ENCODE measurements at regions not wholly inside any gene's neighbourhood (a gene's known extent, or its start where the extent isn't known, plus 50 kb on each side); places are given as distances from the start of the nearest gene placed in this dataset.
A peak's percentile ranks its signal among the peaks of the same experiment; 100 is the strongest.
"Not testable (repeated sequence)": the region's sequence is repeated elsewhere in the genome, so short reads cannot be mapped to it uniquely, and the experiment has no call there.

GRCh38 chr22:49395062-49395461 lies 432.6 kb downstream of the BRD1 start:
- H3K27ac ChIP-seq (replicated peaks; ENCODE audit: low read length); H3K9me3 ChIP-seq (replicated peaks in 1 of 2; ENCODE audit: control insufficient read depth in 2 of 2, insufficient read depth in 1 of 2, low read depth in 1 of 2, low read length in 2 of 2); H3K14ac ChIP-seq (ENCODE audit: low read length): not testable (repeated sequence)

DNA sequence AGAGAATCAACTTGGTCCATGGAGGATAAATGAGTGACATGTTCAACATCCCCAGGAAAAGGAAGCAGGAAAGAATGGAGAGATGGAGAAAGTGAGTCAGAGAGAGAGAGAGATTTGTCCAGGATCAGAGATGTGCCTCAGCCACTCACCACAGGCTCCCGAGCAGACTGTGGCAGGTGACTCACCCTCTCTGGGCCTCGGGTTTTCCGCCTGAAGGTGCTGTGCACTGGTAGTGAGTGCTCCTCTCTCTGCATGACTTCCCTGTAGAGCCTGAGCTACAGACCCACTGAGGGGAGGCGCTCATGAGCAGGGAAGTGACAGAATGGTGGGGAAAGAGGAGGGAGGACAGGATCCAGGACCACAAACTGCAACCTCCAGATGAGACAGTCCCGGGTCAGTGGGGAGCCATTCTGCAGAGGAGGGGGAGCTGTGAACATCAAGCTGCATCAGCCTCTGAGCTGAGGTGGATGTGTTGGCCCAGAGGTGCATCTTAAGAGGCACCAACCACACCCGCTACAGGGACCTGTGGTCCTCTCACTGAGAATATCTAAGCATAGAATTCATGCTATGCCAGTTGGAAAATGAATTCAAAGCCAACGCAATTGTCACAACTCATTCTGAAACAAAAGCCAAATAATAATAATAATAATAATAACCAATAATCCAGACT lies 433.4 kb downstream of the BRD1 start:
- DNase-seq (ENCODE audit: low spot score): no peak
- Histone ChIP-seq H2BK12ac (ENCODE audit: low read length) (no peak overlapping the region), H2AFZ (ENCODE audit: low read length) (no peak overlapping the region), H3K4ac (ENCODE audit: low read length) (no peak overlapping the region), H2BK15ac (ENCODE audit: low read length) (no peak overlapping the region), H3K4me3 (ENCODE audit: low read length in 2 of 2) (no peak overlapping the region), H3K4me2 (ENCODE audit: insufficient read depth, low read length, poor library complexity, severe bottlenecking) (no peak overlapping the region), H2BK5ac (ENCODE audit: low read length) (no peak overlapping the region), H4K8ac (ENCODE audit: low read depth, low read length) (no peak overlapping the region), H2AK5ac (ENCODE audit: low read depth, low read length) (no peak overlapping the region), H3K18ac (ENCODE audit: low read length) (no peak overlapping the region), H3K9ac (ENCODE audit: low read depth, low read length, poor library complexity) (no peak overlapping the region), H3K14ac (ENCODE audit: low read length) (peak overlapping the region; percentile 67), H3K36me3 (replicated peaks in 1 of 2; ENCODE audit: control insufficient read depth in 2 of 2, insufficient read depth in 2 of 2, low read length in 2 of 2) (no peaks in the 10 kb centered on the region), H3K27me3 (ENCODE audit: control insufficient read depth in 3 of 3, insufficient read depth in 3 of 3, low read depth in 1 of 3, low read length in 3 of 3) (no peaks in the 10 kb centered on the region), H3K23ac (ENCODE audit: low read depth, low read length, poor library complexity) (no peak overlapping the region), H3K27ac (replicated peaks; ENCODE audit: low read length) (no peak overlapping the region), H3K4me1 (ENCODE audit: control insufficient read depth in 2 of 2, insufficient read depth in 1 of 2, low read depth in 1 of 2, low read length in 2 of 2) (no peaks in the 10 kb centered on the region), H3K9me3 (replicated peaks in 1 of 2; ENCODE audit: control insufficient read depth in 2 of 2, insufficient read depth in 1 of 2, low read depth in 1 of 2, low read length in 2 of 2) (no peaks in the 10 kb centered on the region), H3K79me1 (ENCODE audit: low read depth, low read length) (no peaks in the 10 kb centered on the region), H4K91ac (ENCODE audit: low read depth, low read length, poor library complexity) (no peak overlapping the region), H2BK120ac (ENCODE audit: low read depth, low read length) (no peak overlapping the region)
- WGBS, 2 donors (ENCODE audit: extremely low coverage in 2 of 2, insufficient read length in 2 of 2, insufficient replicate concordance in 1 of 2): no CpG with 5 or more reads among the region's 7 CpGs

More at GRCh38 chr22:49395062-49395461, 432.6 kb downstream of the BRD1 start:
- not testable (repeated sequence) for H2BK5ac ChIP-seq (ENCODE audit: low read length); H3K4me2 ChIP-seq (ENCODE audit: insufficient read depth, low read length, poor library complexity, severe bottlenecking); H3K4me1 ChIP-seq (ENCODE audit: control insufficient read depth in 2 of 2, insufficient read depth in 1 of 2, low read depth in 1 of 2, low read length in 2 of 2); H3K18ac ChIP-seq (ENCODE audit: low read length); H3K9ac ChIP-seq (ENCODE audit: low read depth, low read length, poor library complexity); H2BK15ac ChIP-seq (ENCODE audit: low read length); H3K36me3 ChIP-seq (replicated peaks in 1 of 2; ENCODE audit: control insufficient read depth in 2 of 2, insufficient read depth in 2 of 2, low read length in 2 of 2); H3K79me1 ChIP-seq (ENCODE audit: low read depth, low read length); H2BK12ac ChIP-seq (ENCODE audit: low read length); H3K4me3 ChIP-seq (ENCODE audit: low read length in 2 of 2); H2AK5ac ChIP-seq (ENCODE audit: low read depth, low read length); H3K4ac ChIP-seq (ENCODE audit: low read length); H2AFZ ChIP-seq (ENCODE audit: low read length); H4K8ac ChIP-seq (ENCODE audit: low read depth, low read length); H4K91ac ChIP-seq (ENCODE audit: low read depth, low read length, poor library complexity); H2BK120ac ChIP-seq (ENCODE audit: low read depth, low read length); DNase-seq (ENCODE audit: low spot score); H3K23ac ChIP-seq (ENCODE audit: low read depth, low read length, poor library complexity); H3K27me3 ChIP-seq (ENCODE audit: control insufficient read depth in 3 of 3, insufficient read depth in 3 of 3, low read depth in 1 of 3, low read length in 3 of 3)
- WGBS, 2 donors (ENCODE audit: extremely low coverage in 2 of 2, insufficient read length in 2 of 2, insufficient replicate concordance in 1 of 2): no CpG with 5 or more reads among the region's 5 CpGs

- no peak overlapping the region for H2AK5ac ChIP-seq (ENCODE audit: low read depth, low read length)
- no peak overlapping the region for H2BK5ac ChIP-seq (ENCODE audit: low read length)
- H3K4me3 ChIP-seq (ENCODE audit: low read length in 2 of 2): no peak overlapping the region
- no peak overlapping the region for H2BK15ac ChIP-seq (ENCODE audit: low read length)
- no peaks in the 10 kb centered on the region for H3K79me1 ChIP-seq (ENCODE audit: low read depth, low read length)
- H3K4me2 ChIP-seq (ENCODE audit: insufficient read depth, low read length, poor library complexity, severe bottlenecking): no peak overlapping the region
- H4K91ac ChIP-seq (ENCODE audit: low read depth, low read length, poor library complexity): no peak overlapping the region
- H4K8ac ChIP-seq (ENCODE audit: low read depth, low read length): no peak overlapping the region
- no peak overlapping the region for H2BK12ac ChIP-seq (ENCODE audit: low read length)
- no peak overlapping the region for H3K9ac ChIP-seq (ENCODE audit: low read depth, low read length, poor library complexity)
- H3K36me3 ChIP-seq (replicated peaks in 1 of 2; ENCODE audit: control insufficient read depth in 2 of 2, insufficient read depth in 2 of 2, low read length in 2 of 2): no peaks in the 10 kb centered on the region
- H3K27ac ChIP-seq (replicated peaks; ENCODE audit: low read length): no peak overlapping the region
- no peak overlapping the region for H3K23ac ChIP-seq (ENCODE audit: low read depth, low read length, poor library complexity)
- no peak overlapping the region for H3K18ac ChIP-seq (ENCODE audit: low read length)
- no peak overlapping the region for H2AFZ ChIP-seq (ENCODE audit: low read length)
- DNase-seq (ENCODE audit: low spot score): no peak
- no CpG with 5 or more reads among the region's 7 CpGs for WGBS, 2 donors (ENCODE audit: extremely low coverage in 2 of 2, insufficient read length in 2 of 2, insufficient replicate concordance in 1 of 2)
- no peaks in the 10 kb centered on the region for H3K27me3 ChIP-seq (ENCODE audit: control insufficient read depth in 3 of 3, insufficient read depth in 3 of 3, low read depth in 1 of 3, low read length in 3 of 3)
- no peaks in the 10 kb centered on the region for H3K4me1 ChIP-seq (ENCODE audit: control insufficient read depth in 2 of 2, insufficient read depth in 1 of 2, low read depth in 1 of 2, low read length in 2 of 2)
- H3K14ac ChIP-seq (ENCODE audit: low read length): no peak overlapping the region
- no peaks in the 10 kb centered on the region for H3K9me3 ChIP-seq (replicated peaks in 1 of 2; ENCODE audit: control insufficient read depth in 2 of 2, insufficient read depth in 1 of 2, low read depth in 1 of 2, low read length in 2 of 2)
- H3K4ac ChIP-seq (ENCODE audit: low read length): no peak overlapping the region
- H2BK120ac ChIP-seq (ENCODE audit: low read depth, low read length): no peak overlapping the region
Measured at GRCh38 chr22:49393526-49393925, 434.1 kb downstream of the BRD1 start.

- Histone ChIP-seq H3K4me2 (ENCODE audit: insufficient read depth, low read length, poor library complexity, severe bottlenecking) (no peak overlapping the region), H3K36me3 (replicated peaks in 1 of 2; ENCODE audit: control insufficient read depth in 2 of 2, insufficient read depth in 2 of 2, low read length in 2 of 2) (no peaks in the 10 kb centered on the region), H3K27ac (replicated peaks; ENCODE audit: low read length) (no peak overlapping the region), H3K9me3 (replicated peaks in 1 of 2; ENCODE audit: control insufficient read depth in 2 of 2, insufficient read depth in 1 of 2, low read depth in 1 of 2, low read length in 2 of 2) (no peaks in the 10 kb centered on the region), H2BK15ac (ENCODE audit: low read length) (no peak overlapping the region), H3K79me1 (ENCODE audit: low read depth, low read length) (no peaks in the 10 kb centered on the region), H3K9ac (ENCODE audit: low read depth, low read length, poor library complexity) (no peak overlapping the region), H4K8ac (ENCODE audit: low read depth, low read length) (no peak overlapping the region), H2BK12ac (ENCODE audit: low read length) (no peak overlapping the region), H3K4me1 (ENCODE audit: control insufficient read depth in 2 of 2, insufficient read depth in 1 of 2, low read depth in 1 of 2, low read length in 2 of 2) (no peaks in the 10 kb centered on the region), H3K23ac (ENCODE audit: low read depth, low read length, poor library complexity) (no peak overlapping the region), H2BK5ac (ENCODE audit: low read length) (no peak overlapping the region), H3K18ac (ENCODE audit: low read length) (no peak overlapping the region), H4K91ac (ENCODE audit: low read depth, low read length, poor library complexity) (no peak overlapping the region), H2BK120ac (ENCODE audit: low read depth, low read length) (no peak overlapping the region), H3K4ac (ENCODE audit: low read length) (no peak overlapping the region), H3K4me3 (ENCODE audit: low read length in 2 of 2) (no peak overlapping the region), H2AFZ (ENCODE audit: low read length) (no peak overlapping the region), H3K27me3 (ENCODE audit: control insufficient read depth in 3 of 3, insufficient read depth in 3 of 3, low read depth in 1 of 3, low read length in 3 of 3) (no peaks in the 10 kb centered on the region), H3K14ac (ENCODE audit: low read length) (no peak overlapping the region), H2AK5ac (ENCODE audit: low read depth, low read length) (no peak overlapping the region)
- no CpG with 5 or more reads among the region's 12 CpGs for WGBS, 2 donors (ENCODE audit: extremely low coverage in 2 of 2, insufficient read length in 2 of 2, insufficient replicate concordance in 1 of 2)
- DNase-seq (ENCODE audit: low spot score): no peak
Measured at GRCh38 chr22:49392841-49393510, 434.7 kb downstream of the BRD1 start.
